Uterus (tissue), 2 donors: ENCODE measurements at regions not wholly inside any gene's neighbourhood (a gene's known extent, or its start where the extent isn't known, plus 50 kb on each side); places are given as distances from the start of the nearest gene placed in this dataset.

Experiments
- POLR2A ChIP-seq, 2 donors: fragments of 450-650 bp; IDR thresholded peaks; one replicate each; pipeline ENCODE4 v1.6.1; 2016; ENCODE audit warnings: antibody characterized with exemption in 2 of 2, mild to moderate bottlenecking in 1 of 2, moderate library complexity in 1 of 2
- TF ChIP-seq, protein P1 (sequence below), 4 experiments: fragments of 200-600 bp in 2 of 4; fragments of 450-650 bp in 2 of 4; sonication (generic) in 2 of 4; IDR thresholded peaks; one replicate each; pipeline ENCODE4 v1.5.1; 2016 to 2019; ENCODE audit warnings: antibody characterized with exemption in 4 of 4, mild to moderate bottlenecking in 2 of 4, moderate library complexity in 1 of 4

DNA sequence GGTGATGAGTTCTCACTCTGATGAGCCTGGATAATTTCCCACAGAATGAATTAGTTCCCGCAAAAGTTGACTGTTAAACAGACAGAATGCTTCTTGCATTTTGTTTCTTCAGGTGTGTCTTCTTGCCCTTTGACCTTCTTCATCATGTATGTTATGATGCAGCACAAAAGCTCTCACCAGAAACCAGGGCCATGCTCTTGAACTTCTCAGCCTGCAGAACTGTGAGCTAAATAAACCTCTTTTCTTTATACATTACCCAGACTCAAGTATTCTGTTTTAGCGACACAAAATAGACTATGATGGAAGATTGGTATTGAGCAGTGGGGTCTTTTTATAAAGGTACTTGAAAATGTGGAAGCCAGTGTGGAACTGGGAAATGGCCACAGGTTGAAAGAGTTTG, 95.2 kb upstream of the TNS3 start:
- no peak for TF ChIP-seq POLR2A (IDR thresholded peaks at IDR 0.05)
- TF ChIP-seq, protein P1, sequence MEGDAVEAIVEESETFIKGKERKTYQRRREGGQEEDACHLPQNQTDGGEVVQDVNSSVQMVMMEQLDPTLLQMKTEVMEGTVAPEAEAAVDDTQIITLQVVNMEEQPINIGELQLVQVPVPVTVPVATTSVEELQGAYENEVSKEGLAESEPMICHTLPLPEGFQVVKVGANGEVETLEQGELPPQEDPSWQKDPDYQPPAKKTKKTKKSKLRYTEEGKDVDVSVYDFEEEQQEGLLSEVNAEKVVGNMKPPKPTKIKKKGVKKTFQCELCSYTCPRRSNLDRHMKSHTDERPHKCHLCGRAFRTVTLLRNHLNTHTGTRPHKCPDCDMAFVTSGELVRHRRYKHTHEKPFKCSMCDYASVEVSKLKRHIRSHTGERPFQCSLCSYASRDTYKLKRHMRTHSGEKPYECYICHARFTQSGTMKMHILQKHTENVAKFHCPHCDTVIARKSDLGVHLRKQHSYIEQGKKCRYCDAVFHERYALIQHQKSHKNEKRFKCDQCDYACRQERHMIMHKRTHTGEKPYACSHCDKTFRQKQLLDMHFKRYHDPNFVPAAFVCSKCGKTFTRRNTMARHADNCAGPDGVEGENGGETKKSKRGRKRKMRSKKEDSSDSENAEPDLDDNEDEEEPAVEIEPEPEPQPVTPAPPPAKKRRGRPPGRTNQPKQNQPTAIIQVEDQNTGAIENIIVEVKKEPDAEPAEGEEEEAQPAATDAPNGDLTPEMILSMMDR (IDR thresholded peaks at IDR 0.05), result no peak
